Prostate gland (tissue), 2 donors: ENCODE measurements at regions not wholly inside any gene's neighbourhood (a gene's known extent, or its start where the extent isn't known, plus 50 kb on each side); places are given as distances from the start of the nearest gene placed in this dataset.

Experiments
- POLR2A ChIP-seq: fragments of 450-650 bp; IDR thresholded peaks from one replicate; pipeline ENCODE4 v1.6.1; 2016; ENCODE audit warnings: antibody characterized with exemption, mild to moderate bottlenecking
- POLR2AphosphoS5 ChIP-seq: sonication (generic); formaldehyde crosslinking; IDR thresholded peaks from one replicate; pipeline ENCODE4 v1.6.1; 2017; ENCODE audit warnings: antibody characterized with exemption
- TF ChIP-seq, protein P1 (sequence below), 4 experiments: fragments of 200-600 bp in 2 of 4; fragments of 450-650 bp in 2 of 4; sonication (generic) in 2 of 4; IDR thresholded peaks; 1 replicate in 3 of 4; 2 replicates in 1 of 4; pipeline ENCODE4 v1.5.1; 2016 to 2019; ENCODE audit warnings: antibody characterized with exemption in 4 of 4, mild to moderate bottlenecking in 2 of 4, moderate library complexity in 2 of 4

DNA sequence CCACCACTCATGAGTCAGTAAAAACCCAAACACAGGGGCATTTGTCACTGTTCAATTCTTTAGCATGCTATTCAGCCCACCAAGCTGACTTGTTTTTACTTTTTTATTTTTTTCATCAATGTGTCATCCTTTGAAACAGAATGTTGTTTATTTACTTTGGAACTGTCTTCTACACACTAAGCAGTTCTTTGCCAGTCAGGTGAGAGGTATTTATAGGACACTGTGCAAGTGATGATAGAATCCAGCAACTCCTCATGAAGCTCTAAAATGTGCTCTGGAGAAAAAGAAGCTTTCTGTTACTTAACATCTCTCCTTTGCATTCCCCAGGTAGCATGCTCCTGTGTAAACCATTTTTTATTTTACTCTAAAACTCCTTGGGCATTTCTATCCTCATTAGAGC, 582.0 kb upstream of the TMPRSS15 start:
- TF ChIP-seq POLR2A: no peak
- TF ChIP-seq, protein P1, sequence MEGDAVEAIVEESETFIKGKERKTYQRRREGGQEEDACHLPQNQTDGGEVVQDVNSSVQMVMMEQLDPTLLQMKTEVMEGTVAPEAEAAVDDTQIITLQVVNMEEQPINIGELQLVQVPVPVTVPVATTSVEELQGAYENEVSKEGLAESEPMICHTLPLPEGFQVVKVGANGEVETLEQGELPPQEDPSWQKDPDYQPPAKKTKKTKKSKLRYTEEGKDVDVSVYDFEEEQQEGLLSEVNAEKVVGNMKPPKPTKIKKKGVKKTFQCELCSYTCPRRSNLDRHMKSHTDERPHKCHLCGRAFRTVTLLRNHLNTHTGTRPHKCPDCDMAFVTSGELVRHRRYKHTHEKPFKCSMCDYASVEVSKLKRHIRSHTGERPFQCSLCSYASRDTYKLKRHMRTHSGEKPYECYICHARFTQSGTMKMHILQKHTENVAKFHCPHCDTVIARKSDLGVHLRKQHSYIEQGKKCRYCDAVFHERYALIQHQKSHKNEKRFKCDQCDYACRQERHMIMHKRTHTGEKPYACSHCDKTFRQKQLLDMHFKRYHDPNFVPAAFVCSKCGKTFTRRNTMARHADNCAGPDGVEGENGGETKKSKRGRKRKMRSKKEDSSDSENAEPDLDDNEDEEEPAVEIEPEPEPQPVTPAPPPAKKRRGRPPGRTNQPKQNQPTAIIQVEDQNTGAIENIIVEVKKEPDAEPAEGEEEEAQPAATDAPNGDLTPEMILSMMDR (IDR thresholded peaks at IDR 0.05): no peak
- TF ChIP-seq POLR2AphosphoS5: no peak
